Osteocyte (in vitro differentiated cells): ENCODE measurements at regions not wholly inside any gene's neighbourhood (a gene's known extent, or its start where the extent isn't known, plus 50 kb on each side); places are given as distances from the start of the nearest gene placed in this dataset.

ENCODE experiments used
- DNase-seq: peaks from one replicate; pipeline ENCODE4 v3.0.0; 2021; ENCODE audit warnings: mixed read lengths; ENCODE audit not compliant: unreplicated experiment; ENCODE audit errors: extremely low spot score
- H3K27ac Mint-ChIP-seq: one replicate; pipeline ENCODE4 v1.8.0; 2021; ENCODE audit warnings: mild to moderate bottlenecking, mixed read lengths; ENCODE audit not compliant: unreplicated experiment
- H3K27me3 Mint-ChIP-seq: one replicate; pipeline ENCODE4 v1.8.0; 2021; ENCODE audit warnings: mixed read lengths; ENCODE audit not compliant: unreplicated experiment
- H3K36me3 Mint-ChIP-seq: one replicate; pipeline ENCODE4 v1.8.0; 2021; ENCODE audit warnings: mixed read lengths; ENCODE audit not compliant: unreplicated experiment
- H3K4me1 Mint-ChIP-seq: one replicate; pipeline ENCODE4 v1.8.0; 2021; ENCODE audit warnings: mixed read lengths; ENCODE audit not compliant: unreplicated experiment
- H3K4me3 Mint-ChIP-seq: one replicate; pipeline ENCODE4 v1.8.0; 2021; ENCODE audit warnings: mild to moderate bottlenecking, moderate library complexity, mixed read lengths; ENCODE audit not compliant: unreplicated experiment
- H3K9me3 Mint-ChIP-seq: one replicate; pipeline ENCODE4 v1.8.0; 2021; ENCODE audit warnings: mixed read lengths; ENCODE audit not compliant: unreplicated experiment
- TF ChIP-seq, protein P1 (sequence below): fragments of 200-600 bp; sonication (generic); IDR thresholded peaks from 2 replicates; pipeline ENCODE4 v1.5.0; 2021; ENCODE audit warnings: antibody characterized with exemption, mild to moderate bottlenecking, moderate library complexity

DNA sequence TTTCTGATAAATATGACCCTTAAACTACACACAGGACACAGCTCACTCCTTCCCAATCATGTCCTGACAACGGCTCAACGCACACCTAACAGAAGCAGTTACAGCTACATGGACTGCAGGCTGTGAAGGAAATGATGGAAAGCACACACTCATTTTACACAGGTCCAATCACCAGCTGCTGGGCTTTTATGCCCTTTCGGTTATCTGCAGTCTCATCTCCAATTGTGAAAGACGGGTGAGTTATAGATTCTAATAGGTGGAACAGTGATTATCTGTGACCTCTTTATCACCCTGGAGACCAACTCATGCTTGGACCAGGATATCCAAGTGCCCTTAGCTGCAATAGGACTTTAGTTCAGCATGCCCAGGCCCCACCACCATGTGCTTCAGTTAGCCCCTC, 110.4 kb upstream of the CREB1 start:
- Mint-ChIP-seq H3K27ac (no peak overlapping the region), H3K27me3 (no peaks in the 10 kb centered on the region), H3K4me1 (no peaks in the 10 kb centered on the region), H3K9me3 (no peaks in the 10 kb centered on the region), H3K36me3 (no peaks in the 10 kb centered on the region), H3K4me3 (no peak overlapping the region)
- no peak for DNase-seq
- TF ChIP-seq, protein P1, sequence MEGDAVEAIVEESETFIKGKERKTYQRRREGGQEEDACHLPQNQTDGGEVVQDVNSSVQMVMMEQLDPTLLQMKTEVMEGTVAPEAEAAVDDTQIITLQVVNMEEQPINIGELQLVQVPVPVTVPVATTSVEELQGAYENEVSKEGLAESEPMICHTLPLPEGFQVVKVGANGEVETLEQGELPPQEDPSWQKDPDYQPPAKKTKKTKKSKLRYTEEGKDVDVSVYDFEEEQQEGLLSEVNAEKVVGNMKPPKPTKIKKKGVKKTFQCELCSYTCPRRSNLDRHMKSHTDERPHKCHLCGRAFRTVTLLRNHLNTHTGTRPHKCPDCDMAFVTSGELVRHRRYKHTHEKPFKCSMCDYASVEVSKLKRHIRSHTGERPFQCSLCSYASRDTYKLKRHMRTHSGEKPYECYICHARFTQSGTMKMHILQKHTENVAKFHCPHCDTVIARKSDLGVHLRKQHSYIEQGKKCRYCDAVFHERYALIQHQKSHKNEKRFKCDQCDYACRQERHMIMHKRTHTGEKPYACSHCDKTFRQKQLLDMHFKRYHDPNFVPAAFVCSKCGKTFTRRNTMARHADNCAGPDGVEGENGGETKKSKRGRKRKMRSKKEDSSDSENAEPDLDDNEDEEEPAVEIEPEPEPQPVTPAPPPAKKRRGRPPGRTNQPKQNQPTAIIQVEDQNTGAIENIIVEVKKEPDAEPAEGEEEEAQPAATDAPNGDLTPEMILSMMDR = no peak

DNA sequence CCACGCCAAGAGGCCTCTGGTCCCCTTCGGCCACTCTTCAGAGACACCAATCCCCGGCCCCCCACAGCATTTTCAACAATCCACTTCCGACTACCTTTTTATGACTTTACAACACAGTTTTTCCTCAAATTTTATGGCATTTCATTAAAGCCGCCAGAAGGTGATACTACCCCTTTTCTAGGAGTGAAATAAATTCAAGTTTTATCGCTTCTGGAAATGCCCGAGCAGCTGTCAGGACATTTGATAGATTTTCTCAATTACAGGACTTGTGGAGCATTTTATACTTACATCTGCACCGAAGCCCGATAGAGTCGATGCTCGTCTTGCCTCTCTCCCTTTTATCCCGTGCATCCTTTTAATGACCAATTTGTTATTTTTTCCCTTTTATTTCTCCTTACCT, 108.1 kb upstream of the CREB1 start:
- Mint-ChIP-seq H3K27ac (no peak overlapping the region), H3K36me3 (no peaks in the 10 kb centered on the region), H3K4me1 (no peaks in the 10 kb centered on the region), H3K27me3 (no peaks in the 10 kb centered on the region), H3K4me3 (no peak overlapping the region), H3K9me3 (peaks cover 6% of the 10 kb centered on the region)
- DNase-seq = no peak
- TF ChIP-seq, protein P1 = no peak

DNA sequence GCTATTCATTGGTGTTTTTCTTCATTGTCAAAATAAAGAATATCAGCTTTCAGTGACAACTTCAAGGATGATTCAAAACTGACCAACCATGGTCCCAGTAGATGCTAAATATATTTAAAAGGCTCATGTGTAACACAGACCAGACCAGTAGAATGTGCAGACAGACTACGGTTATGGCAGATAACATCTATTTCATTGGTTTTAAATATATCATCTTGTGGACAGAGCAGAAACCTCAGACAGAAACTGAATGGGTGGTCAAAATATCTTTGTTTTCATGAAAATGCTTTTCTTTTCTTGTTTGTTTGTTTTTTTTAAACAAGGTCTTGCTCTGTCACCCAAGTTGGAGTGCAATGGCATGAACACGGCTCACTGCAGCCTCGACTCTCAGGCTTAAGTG, 107.4 kb upstream of the CREB1 start:
- Mint-ChIP-seq H3K4me1 (no peaks in the 10 kb centered on the region), H3K27me3 (no peaks in the 10 kb centered on the region), H3K27ac (no peak overlapping the region), H3K36me3 (no peaks in the 10 kb centered on the region), H3K4me3 (no peak overlapping the region), H3K9me3 (peaks cover 6% of the 10 kb centered on the region)
- TF ChIP-seq, protein P1 = no peak
- DNase-seq = no peak

DNA sequence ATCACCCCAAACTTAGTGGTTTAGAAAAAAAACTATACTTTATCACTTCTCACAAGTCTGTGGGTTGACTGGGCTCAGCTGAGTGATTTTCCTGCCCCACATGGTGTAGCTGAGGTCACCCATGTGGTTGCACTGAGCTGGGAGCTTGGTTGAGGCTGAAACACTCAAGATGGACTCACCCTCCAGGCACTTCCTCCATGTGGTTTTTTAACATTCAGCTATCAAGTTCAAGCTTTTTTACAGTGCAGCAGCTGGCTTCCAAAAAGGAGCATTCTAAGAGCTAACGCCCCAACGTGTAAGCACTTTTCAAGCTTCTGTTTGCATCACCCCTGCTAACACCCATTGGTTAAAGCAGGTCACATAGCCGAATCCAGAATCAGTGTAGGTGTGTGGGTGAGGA, 105.9 kb upstream of the CREB1 start:
- no peaks in the 10 kb centered on the region for H3K27me3 Mint-ChIP-seq
- H3K36me3 Mint-ChIP-seq = no peaks in the 10 kb centered on the region

DNA sequence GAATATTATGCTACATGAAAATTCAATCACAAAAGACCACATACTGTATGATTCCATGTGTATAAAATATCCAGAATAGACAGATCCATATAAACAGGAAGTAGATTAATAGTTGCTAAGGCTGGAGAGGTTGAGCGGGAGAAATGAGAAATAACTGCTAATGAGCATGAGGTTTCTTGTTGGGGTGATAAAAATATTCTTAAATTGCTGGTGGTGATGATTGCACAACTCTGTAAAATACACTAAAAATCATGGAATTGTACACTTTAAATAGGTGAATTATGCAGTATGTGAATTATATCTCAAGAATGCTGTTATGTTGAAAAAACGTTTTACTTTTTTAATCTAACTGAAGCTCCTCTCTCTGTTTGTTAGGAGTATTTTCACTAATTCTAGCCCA, 101.8 kb upstream of the CREB1 start:
- Mint-ChIP-seq H3K27ac (no peak overlapping the region), H3K4me3 (no peak overlapping the region), H3K4me1 (peaks cover 10% of the 10 kb centered on the region), H3K36me3 (no peaks in the 10 kb centered on the region), H3K27me3 (no peaks in the 10 kb centered on the region), H3K9me3 (peaks cover 6% of the 10 kb centered on the region)
- TF ChIP-seq, protein P1 = no peak
- DNase-seq = no peak

More for the DNA sequence above, 105.9 kb upstream of the CREB1 start:
- Mint-ChIP-seq H3K4me1 (no peaks in the 10 kb centered on the region), H3K4me3 (no peak overlapping the region), H3K27ac (no peak overlapping the region), H3K9me3 (peaks cover 6% of the 10 kb centered on the region)
- TF ChIP-seq, protein P1 = no peak
- DNase-seq = no peak
